H1 (cell line): ENCODE measurements at regions not wholly inside any gene's neighbourhood (a gene's known extent, or its start where the extent isn't known, plus 50 kb on each side); places are given as distances from the start of the nearest gene placed in this dataset.

Experiments used
- CTCF ChIA-PET: fragments of 300-600 bp; sonication (Branson Sonifier 250); formaldehyde crosslinking; loops from one replicate; lab custom pipeline; 2021; ENCODE audit not compliant: partially characterized antibody; lab: Charles Lee
- POLR2A ChIA-PET: fragments of 300-600 bp; sonication (Branson Sonifier 250); formaldehyde crosslinking; loops from one replicate; lab custom pipeline; 2021; ENCODE audit warnings: inconsistent platforms; ENCODE audit not compliant: partially characterized antibody; lab: Charles Lee
- DNase-seq, 2 experiments: peaks; one replicate each; pipeline versions ENCODE4 v3.0.0 to v3.0.0-alpha.2; 2010 to 2022; ENCODE audit warnings: low spot score in 2 of 2, low read depth in 1 of 2, mixed read lengths in 1 of 2
- FAIRE-seq: peaks from 2 replicates; lab custom pipeline; 2011; peaks lifted over from hg19 to GRCh38; lab: Jason Lieb, UNC
- H2AFZ ChIP-seq: 2 replicates; pipeline ENCODE4 v1.8.1; 2012; ENCODE audit warnings: low read length, inconsistent platforms
- H2AK5ac ChIP-seq: 2 replicates; pipeline ENCODE4 v1.6.1; 2013; ENCODE audit warnings: low read depth, low read length
- H2BK120ac ChIP-seq: replicated peaks from 2 replicates; pipeline ENCODE3; 2013; ENCODE audit warnings: low read depth, low read length, inconsistent platforms
- H2BK12ac ChIP-seq: 2 replicates; pipeline ENCODE4 v1.6.1; 2013; ENCODE audit warnings: low read depth, low read length
- H2BK15ac ChIP-seq: 2 replicates; pipeline ENCODE4 v1.6.1; 2013; ENCODE audit warnings: low read length
- H2BK20ac ChIP-seq: 2 replicates; pipeline ENCODE4 v1.6.1; 2013; ENCODE audit warnings: low read length
- H2BK5ac ChIP-seq: 2 replicates; pipeline ENCODE4 v1.6.1; 2013; ENCODE audit warnings: low read depth, low read length
- H3K14ac ChIP-seq: 2 replicates; pipeline ENCODE4 v1.6.1; 2013; ENCODE audit warnings: inconsistent platforms; ENCODE audit not compliant: insufficient read length
- H3K18ac ChIP-seq: 2 replicates; pipeline ENCODE4 v1.6.1; 2013; ENCODE audit warnings: low read length; ENCODE audit errors: extremely low read depth
- H3K23ac ChIP-seq: 2 replicates; pipeline ENCODE4 v1.6.1; 2013; ENCODE audit warnings: inconsistent platforms; ENCODE audit not compliant: insufficient read length
- H3K23me2 ChIP-seq: 2 replicates; pipeline ENCODE4 v1.6.1; 2013; ENCODE audit warnings: low read depth, low read length
- H3K27ac ChIP-seq: 2 replicates; pipeline ENCODE4 v1.6.1; 2011; ENCODE audit warnings: low read depth, low read length, inconsistent platforms
- H3K27me3 ChIP-seq, 4 experiments: replicated peaks in 1 of 4; 1 replicate in 1 of 4; 2 replicates in 3 of 4; pipeline versions ENCODE4 v1.6.1 to v1.8.1; 2011 to 2013; ENCODE audit warnings: low read length in 3 of 4, mild to moderate bottlenecking in 3 of 4, inconsistent platforms in 2 of 4, mixed read lengths in 2 of 4, moderate library complexity in 1 of 4; ENCODE audit not compliant: control insufficient read depth in 3 of 4, insufficient read depth in 3 of 4; ENCODE audit errors: extremely low read depth in 1 of 4
- H3K36me3 ChIP-seq, 4 experiments: 2 replicates each; pipeline versions ENCODE4 v1.6.1 to v1.8.1; 2011 to 2013; ENCODE audit warnings: mild to moderate bottlenecking in 4 of 4, low read length in 3 of 4, moderate library complexity in 2 of 4, control low read depth in 1 of 4, inconsistent platforms in 1 of 4; ENCODE audit not compliant: insufficient read depth in 4 of 4, control insufficient read depth in 2 of 4
- H3K4ac ChIP-seq: replicated peaks from 2 replicates; pipeline ENCODE3; 2013; ENCODE audit warnings: low read length, low read depth, mixed read lengths, inconsistent platforms; ENCODE audit not compliant: insufficient read length
- H3K4me1 ChIP-seq, 4 experiments: replicated peaks in 1 of 4; 1 replicate in 1 of 4; 2 replicates in 3 of 4; pipeline versions ENCODE4 v1.6.1 to v1.8.1; 2011 to 2013; ENCODE audit warnings: low read length in 3 of 4, inconsistent platforms in 2 of 4, mixed read lengths in 1 of 4; ENCODE audit not compliant: insufficient read depth in 4 of 4, control insufficient read depth in 3 of 4
- H3K4me2 ChIP-seq, 2 experiments: 2 replicates each; pipeline versions ENCODE4 v1.6.1 to v1.8.1; 2011 to 2013; ENCODE audit warnings: low read depth in 2 of 2, low read length in 2 of 2, control low read depth in 1 of 2, inconsistent platforms in 1 of 2, mild to moderate bottlenecking in 1 of 2; ENCODE audit not compliant: insufficient read depth in 1 of 2
- H3K4me3 ChIP-seq, 4 experiments: fragments of 200-600, 300-600 bp in 1 of 4; sonication (generic), shearing (Covaris generic), sonication (Bioruptor Twin) in 1 of 4; 2 replicates each; pipeline versions ENCODE4 v1.5.1 to v1.8.1; 2011 to 2016; ENCODE audit warnings: low read length in 4 of 4, low read depth in 3 of 4, control low read depth in 2 of 4, inconsistent platforms in 2 of 4, mild to moderate bottlenecking in 2 of 4, mixed read lengths in 1 of 4, moderate library complexity in 1 of 4; ENCODE audit not compliant: insufficient read depth in 2 of 4; ENCODE audit errors: extremely low read depth in 1 of 4
- H3K56ac ChIP-seq: replicated peaks from 2 replicates; pipeline ENCODE3; 2013; ENCODE audit warnings: low read depth, mild to moderate bottlenecking, mixed read lengths, low read length, inconsistent platforms; ENCODE audit not compliant: insufficient read length
- H3K79me1 ChIP-seq: 2 replicates; pipeline ENCODE4 v1.6.1; 2013; ENCODE audit warnings: low read depth, low read length, control low read depth
- H3K79me2 ChIP-seq, 2 experiments: 2 replicates each; pipeline versions ENCODE4 v1.6.1 to v1.8.1; 2012 to 2013; ENCODE audit warnings: low read length in 2 of 2, mild to moderate bottlenecking in 2 of 2, inconsistent platforms in 1 of 2; ENCODE audit not compliant: insufficient read depth in 2 of 2, control insufficient read depth in 1 of 2
- H3K9ac ChIP-seq, 4 experiments: replicated peaks in 1 of 4; 1 replicate in 1 of 4; 2 replicates in 3 of 4; pipeline versions ENCODE4 v1.6.1 to v1.8.1; 2011 to 2013; ENCODE audit warnings: low read depth in 3 of 4, low read length in 3 of 4, control low read depth in 2 of 4, mild to moderate bottlenecking in 2 of 4, moderate library complexity in 2 of 4, inconsistent platforms in 1 of 4; ENCODE audit errors: extremely low read depth in 1 of 4
- H3K9me3 ChIP-seq, 2 experiments: 2 replicates each; pipeline versions ENCODE4 v1.6.1 to v1.8.1; 2012 to 2013; ENCODE audit warnings: mild to moderate bottlenecking in 2 of 2, moderate library complexity in 2 of 2, control low read depth in 1 of 2, inconsistent platforms in 1 of 2, low read depth in 1 of 2, low read length in 1 of 2, mixed read lengths in 1 of 2; ENCODE audit not compliant: insufficient read depth in 2 of 2
- H4K20me1 ChIP-seq, 2 experiments: replicated peaks in 1 of 2; 2 replicates each; pipeline versions ENCODE3 to v1.8.1; 2011 to 2013; ENCODE audit warnings: inconsistent platforms in 2 of 2, low read length in 2 of 2, mild to moderate bottlenecking in 1 of 2; ENCODE audit not compliant: insufficient read depth in 2 of 2, control insufficient read depth in 1 of 2
- H4K5ac ChIP-seq: 2 replicates; pipeline ENCODE4 v1.6.1; 2013; ENCODE audit warnings: low read length, low read depth, mixed read lengths, inconsistent platforms; ENCODE audit not compliant: insufficient read length
- H4K8ac ChIP-seq: 2 replicates; pipeline ENCODE4 v1.8.0; 2013; ENCODE audit warnings: mild to moderate bottlenecking, moderate library complexity, low read length, inconsistent platforms; ENCODE audit not compliant: insufficient read depth; ENCODE audit errors: extremely low read depth
- H4K91ac ChIP-seq: replicated peaks from 2 replicates; pipeline ENCODE3; 2013; ENCODE audit warnings: low read length, mixed read lengths, inconsistent platforms; ENCODE audit not compliant: insufficient read length
- CBX5 ChIP-seq: fragments of 300-800, 300-1000 bp; sonication (generic); IDR thresholded peaks from 2 replicates; pipeline ENCODE4 v1.7.1; 2016; ENCODE audit warnings: antibody characterized with exemption, low read length, low read depth
- EP300 ChIP-seq, 2 experiments: IDR thresholded peaks; 1 replicate in 1 of 2; 2 replicates in 1 of 2; pipeline ENCODE4 v1.6.1; 2011 to 2012; ENCODE audit warnings: low read depth in 2 of 2, low read length in 2 of 2, mild to moderate bottlenecking in 2 of 2, borderline replicate concordance in 1 of 2, inconsistent platforms in 1 of 2, moderate library complexity in 1 of 2
- EZH2 ChIP-seq: fragments of 200-600 bp; sonication (generic); IDR thresholded peaks from 2 replicates; pipeline ENCODE4 v1.7.1; 2012; ENCODE audit warnings: low read depth, mild to moderate bottlenecking, moderate library complexity, low read length, inconsistent platforms; ENCODE audit not compliant: severe bottlenecking
- FOSL1 ChIP-seq: IDR thresholded peaks from 2 replicates; pipeline ENCODE4 v1.6.1; 2011; ENCODE audit warnings: mild to moderate bottlenecking, low read depth, low read length, moderate library complexity; ENCODE audit not compliant: insufficient read depth
- KDM4A ChIP-seq: IDR thresholded peaks from one replicate; pipeline ENCODE4 v1.7.1; 2012; ENCODE audit warnings: low read depth, mild to moderate bottlenecking, moderate library complexity, low read length, inconsistent platforms; ENCODE audit not compliant: severe bottlenecking
- POLR2A ChIP-seq, 2 experiments: IDR thresholded peaks; 1 replicate in 1 of 2; 2 replicates in 1 of 2; pipeline ENCODE4 v1.6.1; 2011; ENCODE audit warnings: low read depth in 2 of 2, low read length in 2 of 2, mild to moderate bottlenecking in 2 of 2; ENCODE audit errors: control extremely low read depth in 1 of 2
- RXRA ChIP-seq: IDR thresholded peaks from 2 replicates; pipeline ENCODE4 v1.6.1; 2011; ENCODE audit warnings: low read depth, mild to moderate bottlenecking, low read length, moderate library complexity; ENCODE audit not compliant: insufficient read depth
- SIX5 ChIP-seq: IDR thresholded peaks from 2 replicates; pipeline ENCODE4 v1.6.1; 2011; ENCODE audit warnings: mild to moderate bottlenecking, low read depth, low read length
- SUZ12 ChIP-seq: fragments of 200-600 bp; sonication (generic); IDR thresholded peaks from 2 replicates; pipeline ENCODE4 v1.6.1; 2012; ENCODE audit warnings: mild to moderate bottlenecking, inconsistent platforms, low read length, moderate library complexity, mixed read lengths
- TAF1 ChIP-seq: IDR thresholded peaks from 2 replicates; pipeline ENCODE4 v1.6.1; 2011; ENCODE audit warnings: mild to moderate bottlenecking, low read depth, low read length
- TBP ChIP-seq: IDR thresholded peaks from 2 replicates; pipeline ENCODE4 v1.6.1; 2011; ENCODE audit warnings: low read depth, low read length, improper control_type of control experiment
- WGBS, 2 experiments: shearing (Covaris generic) in 1 of 2; methylation state at CpG; one replicate each; pipeline versions ENCODE4 v1.1.6 to v1.1.7; 2013 to 2015; ENCODE audit warnings: low lambda C conversion rate in 2 of 2, mixed read lengths in 2 of 2, inconsistent platforms in 1 of 2, low coverage in 1 of 2, missing lambda C conversion rate in 1 of 2; ENCODE audit not compliant: insufficient replicate concordance in 2 of 2, insufficient coverage in 1 of 2, insufficient read length in 1 of 2; ENCODE audit errors: extremely low coverage in 1 of 2, missing lambda C conversion rate in 1 of 2; 5-methylcytosine and 5-hydroxymethylcytosine counted together

- no peak overlapping the region for H4K5ac ChIP-seq
- no peak overlapping the region for H2BK20ac ChIP-seq
- no peak overlapping the region for H4K91ac ChIP-seq
- H2BK12ac ChIP-seq = no peak overlapping the region
- H3K23ac ChIP-seq = no peak overlapping the region
- no peaks in the 10 kb centered on the region for H3K9me3 ChIP-seq
- no peaks in the 10 kb centered on the region for H3K36me3 ChIP-seq
- H4K8ac ChIP-seq = no peak overlapping the region
- H2BK5ac ChIP-seq = no peak overlapping the region
- 98% methylated on average over 2 of the region's 2 CpGs; no CpG with 5 or more reads in 1 of the 2 experiments for WGBS, 2 experiments
- H2AFZ ChIP-seq = no peak overlapping the region
- no peak overlapping the region for H3K4me3 ChIP-seq
- H2AK5ac ChIP-seq = no peak overlapping the region
- H3K79me2 ChIP-seq = no peaks in the 10 kb centered on the region
- POLR2A ChIA-PET = no interaction called here
- no peak overlapping the region for H3K18ac ChIP-seq
- H2BK120ac ChIP-seq = no peak overlapping the region
- no peak overlapping the region for H3K9ac ChIP-seq
- no peaks in the 10 kb centered on the region for H3K27me3 ChIP-seq
- H3K4me1 ChIP-seq = no peaks in the 10 kb centered on the region
- no peak overlapping the region for H2BK15ac ChIP-seq
- no peak overlapping the region for H3K14ac ChIP-seq
- H3K4ac ChIP-seq = no peak overlapping the region
- H3K56ac ChIP-seq = no peak overlapping the region
- no peak for TF ChIP-seq FOSL1
- TF ChIP-seq TAF1 = no peak
- TF ChIP-seq CBX5 = no peak
- TF ChIP-seq KDM4A = no peak
- TF ChIP-seq TBP = no peak
- TF ChIP-seq SUZ12 = no peak
- no peak for TF ChIP-seq RXRA
- no peak for TF ChIP-seq EP300 (IDR thresholded peaks at IDR 0.05; ENCODE audit: borderline replicate concordance in 1 of 2, low read depth in 2 of 2, low read length in 2 of 2)
- TF ChIP-seq SIX5 = no peak
- TF ChIP-seq EZH2 = no peak
- TF ChIP-seq POLR2A (IDR thresholded peaks at IDR 0.05; ENCODE audit: control extremely low read depth in 1 of 2, low read depth in 2 of 2, low read length in 2 of 2) = no peak
- TF ChIP-seq, all 59 proteins: peak for 0
- FAIRE-seq (no peak), DNase-seq (no peak)
- Histone ChIP-seq H3K79me1 (no peaks in the 10 kb centered on the region), H4K20me1 (no peaks in the 10 kb centered on the region), H3K23me2 (no peaks in the 10 kb centered on the region), H3K27ac (no peak overlapping the region), H3K4me2 (no peak overlapping the region)
- CTCF ChIA-PET = no interaction called here
Measured at GRCh38 chr6:140561701-140562100, 1187.3 kb upstream of the CITED2 start.
